Stimulated activated naive CD8-positive, alpha-beta T cell treated with anti-CD3 and anti-CD28 coated beads, Interleukin-15, amount 100 ng/mL, for 72 hours (primary cell): ENCODE measurements at regions not wholly inside any gene's neighbourhood (a gene's known extent, or its start where the extent isn't known, plus 50 kb on each side); places are given as distances from the start of the nearest gene placed in this dataset.

Source experiments
- ATAC-seq: fragments of 150-1000 bp; cut with Tn5 transposase; 2 replicates; pipeline ENCODE4 v1.10.0; 2021; ENCODE audit warnings: mild to moderate bottlenecking, moderate library complexity
- DNase-seq, 2 donors: peaks; one replicate each; pipeline ENCODE4 v3.0.0; 2021 to 2022
- H3K27ac Mint-ChIP-seq, 2 donors: one replicate each; pipeline ENCODE4 v1.8.0; 2022; ENCODE audit warnings: mild to moderate bottlenecking in 2 of 2, mixed read lengths in 2 of 2, moderate library complexity in 2 of 2
- H3K27me3 Mint-ChIP-seq: one replicate; pipeline ENCODE4 v1.8.0; 2022; ENCODE audit warnings: mixed read lengths
- H3K4me1 Mint-ChIP-seq: one replicate; pipeline ENCODE4 v1.8.0; 2022; ENCODE audit warnings: mild to moderate bottlenecking, mixed read lengths
- H3K4me3 Mint-ChIP-seq, 2 donors: one replicate each; pipeline ENCODE4 v1.8.0; 2022; ENCODE audit warnings: mild to moderate bottlenecking in 2 of 2, mixed read lengths in 2 of 2, moderate library complexity in 1 of 2
- H3K9me3 Mint-ChIP-seq, 2 donors: one replicate each; pipeline ENCODE4 v1.8.0; 2022; ENCODE audit warnings: mixed read lengths in 2 of 2

DNA sequence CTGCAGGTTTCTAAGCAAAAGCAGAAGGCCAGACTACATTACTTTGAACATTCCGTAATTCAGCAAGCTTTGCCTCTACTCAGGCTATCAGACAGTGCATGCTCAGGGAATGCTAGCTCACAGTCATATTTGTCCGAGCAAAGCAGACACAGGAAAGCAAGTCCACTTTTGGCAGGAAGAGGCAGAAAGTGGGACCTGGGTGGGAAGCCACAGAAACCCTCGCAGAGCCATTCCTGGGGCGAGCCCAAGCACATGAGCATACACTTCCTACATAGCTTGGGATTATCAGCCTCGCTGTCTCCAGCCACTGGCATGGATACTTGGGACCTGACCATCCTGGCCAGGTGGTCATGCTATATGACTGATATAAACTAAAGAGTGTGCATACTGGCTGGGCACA lies 113.3 kb downstream of the TRIM29 start:
- DNase-seq (no peak), ATAC-seq (no peak)
- Mint-ChIP-seq H3K27me3 (peaks cover 24% of the 10 kb centered on the region), H3K9me3 (no peaks in the 10 kb centered on the region), H3K4me1 (no peaks in the 10 kb centered on the region), H3K27ac (no peak overlapping the region), H3K4me3 (no peak overlapping the region)

DNA sequence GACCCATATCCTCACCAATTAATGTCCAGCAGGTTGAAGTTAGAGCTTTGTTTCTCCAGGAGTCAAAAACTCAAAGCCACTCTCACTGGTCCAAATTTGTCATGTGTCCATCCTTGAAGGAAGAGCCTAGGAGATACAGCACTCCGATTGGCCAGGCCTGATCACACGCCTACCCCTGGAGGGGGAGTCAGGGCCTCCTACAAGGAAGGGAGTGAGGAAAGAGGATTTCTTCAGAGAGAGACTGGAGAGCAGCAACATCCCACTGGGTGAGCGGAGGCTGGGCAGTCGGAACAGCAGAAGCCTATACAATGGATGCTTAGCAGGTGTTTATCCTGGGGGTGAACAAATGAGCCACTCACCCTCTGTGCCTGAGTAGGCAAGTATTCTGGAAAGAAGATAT lies 113.9 kb downstream of the TRIM29 start:
- Mint-ChIP-seq H3K9me3 (no peaks in the 10 kb centered on the region), H3K27ac (no peak overlapping the region), H3K4me1 (no peaks in the 10 kb centered on the region), H3K27me3 (peaks cover 18% of the 10 kb centered on the region), H3K4me3 (no peak overlapping the region)
- no peak for ATAC-seq
- DNase-seq, result no peak

DNA sequence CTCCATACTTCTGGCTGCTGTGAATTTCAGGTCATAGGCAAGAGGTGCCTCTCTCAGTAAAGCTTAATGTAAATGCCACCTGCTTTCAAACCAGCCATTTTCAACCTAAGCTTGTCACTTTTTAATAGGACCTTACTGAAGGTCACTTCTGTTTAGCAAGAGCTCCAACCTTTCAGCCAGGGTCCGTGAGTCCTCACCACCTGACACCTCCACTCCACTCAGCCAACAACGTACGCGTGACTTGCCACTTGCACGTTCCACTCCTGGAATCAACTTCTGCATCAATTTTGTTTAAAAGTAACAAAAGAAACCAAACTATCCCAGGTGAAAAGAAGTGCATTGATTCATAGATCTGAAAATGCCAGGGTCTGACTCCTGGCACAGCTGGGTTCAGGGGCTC lies 114.4 kb downstream of the TRIM29 start:
- Mint-ChIP-seq H3K27ac (no peak overlapping the region), H3K4me3 (no peak overlapping the region), H3K4me1 (no peaks in the 10 kb centered on the region), H3K9me3 (no peaks in the 10 kb centered on the region), H3K27me3 (peaks cover 13% of the 10 kb centered on the region)
- no peak for DNase-seq
- ATAC-seq, result no peak

DNA sequence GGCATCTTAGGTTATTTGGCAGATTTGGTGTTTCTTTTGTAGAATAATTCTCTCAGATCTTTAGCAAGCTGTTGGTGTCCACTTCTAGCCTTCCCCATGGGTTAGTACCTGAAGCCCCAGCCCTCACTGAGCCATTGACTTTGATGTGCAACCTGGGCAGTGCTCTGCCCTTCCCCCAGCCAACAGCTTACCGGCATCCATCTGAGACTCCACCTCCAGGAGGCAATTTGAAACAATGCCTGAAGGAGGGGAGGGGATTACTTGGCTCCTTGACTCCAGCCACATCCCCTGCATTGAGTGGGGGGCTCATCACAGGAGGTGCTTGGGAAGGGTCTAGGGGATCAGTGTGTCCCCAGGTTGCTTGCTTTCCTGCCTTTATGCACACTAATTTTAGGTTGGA lies 114.8 kb downstream of the TRIM29 start:
- ATAC-seq, result no peak
- H3K27ac Mint-ChIP-seq, result peak overlapping the region in 1 of 2 donors; percentile 66
- no peak for DNase-seq
- H3K27me3 Mint-ChIP-seq, result peaks cover 12% of the 10 kb centered on the region
- H3K9me3 Mint-ChIP-seq, result no peaks in the 10 kb centered on the region
- H3K4me1 Mint-ChIP-seq, result no peaks in the 10 kb centered on the region
- H3K4me3 Mint-ChIP-seq, result no peak overlapping the region

DNA sequence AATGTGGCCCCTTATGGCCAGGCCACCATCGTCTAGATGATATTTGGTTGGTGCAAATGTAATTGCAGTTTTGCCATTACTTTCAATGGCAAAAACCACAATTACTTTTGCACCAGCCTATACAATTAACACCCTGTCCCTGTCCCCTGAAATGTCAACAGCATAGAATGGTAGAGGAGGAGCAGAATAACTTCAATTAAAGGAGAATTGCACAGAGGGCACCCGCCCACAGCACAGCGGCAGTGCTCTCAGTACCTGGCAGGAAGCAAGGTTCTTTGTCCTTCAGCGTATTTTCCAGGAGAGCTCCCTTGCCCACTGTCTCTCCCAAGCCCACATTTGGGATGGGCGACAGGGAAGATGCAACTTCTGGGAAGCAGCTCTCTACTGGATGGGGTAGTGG lies 115.3 kb downstream of the TRIM29 start:
- H3K4me1 Mint-ChIP-seq, result no peaks in the 10 kb centered on the region
- no peak for ATAC-seq
- peaks cover 17% of the 10 kb centered on the region for H3K27me3 Mint-ChIP-seq
- no peak for DNase-seq
- no peak overlapping the region for H3K4me3 Mint-ChIP-seq
- no peaks in the 10 kb centered on the region for H3K9me3 Mint-ChIP-seq
- H3K27ac Mint-ChIP-seq, result no peak overlapping the region

DNA sequence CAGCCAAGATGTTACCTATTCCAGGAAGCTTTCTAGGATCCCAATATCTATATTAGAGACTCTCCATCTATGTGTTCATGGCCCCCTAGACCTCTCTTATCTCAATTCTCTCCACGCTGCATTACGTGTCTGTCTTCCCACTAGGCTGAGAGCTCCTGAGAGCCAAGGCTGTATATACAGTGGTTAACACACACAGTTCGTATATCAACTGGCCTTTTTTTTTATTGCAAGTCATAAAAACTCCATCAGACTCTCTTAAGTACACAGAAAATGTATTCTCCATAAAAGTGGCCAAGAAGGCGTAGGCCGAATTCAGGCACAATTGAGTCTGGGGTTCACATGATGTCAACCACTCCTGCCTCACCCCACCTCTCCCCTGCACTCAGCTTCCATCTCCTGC lies 115.9 kb downstream of the TRIM29 start:
- Mint-ChIP-seq H3K4me1 (no peaks in the 10 kb centered on the region), H3K27me3 (peaks cover 23% of the 10 kb centered on the region), H3K9me3 (no peaks in the 10 kb centered on the region), H3K4me3 (no peak overlapping the region), H3K27ac (no peak overlapping the region)
- ATAC-seq, result no peak
- DNase-seq, result no peak

DNA sequence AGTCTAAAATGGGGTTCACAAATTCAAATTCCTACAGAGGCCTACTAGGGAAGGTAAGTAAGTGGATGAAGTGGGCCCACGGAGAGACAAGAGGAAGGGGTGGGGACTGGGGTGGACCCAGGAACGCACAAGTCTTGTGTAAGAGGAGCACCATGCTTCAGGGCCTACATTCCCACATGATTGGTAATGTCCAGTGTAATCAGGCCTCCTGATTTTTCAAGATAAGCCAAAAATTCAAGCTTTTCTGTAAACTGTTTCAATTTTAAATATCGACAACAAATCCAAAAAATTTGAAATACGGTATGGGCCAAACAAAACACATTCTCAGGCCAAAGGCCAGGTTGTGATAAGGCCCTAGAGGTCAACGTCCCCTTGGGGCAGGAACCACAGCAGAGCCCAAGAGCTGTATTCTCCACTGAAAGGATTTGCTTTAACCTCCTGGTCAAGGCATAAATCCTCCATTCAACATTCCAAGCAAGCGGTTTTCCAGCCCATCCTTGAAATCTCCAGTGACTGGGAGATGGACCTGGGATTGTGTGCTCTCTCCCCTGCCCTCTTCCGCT lies 116.4 kb downstream of the TRIM29 start:
- no peak overlapping the region for H3K27ac Mint-ChIP-seq
- no peak overlapping the region for H3K4me3 Mint-ChIP-seq
- H3K9me3 Mint-ChIP-seq, result no peaks in the 10 kb centered on the region
- no peaks in the 10 kb centered on the region for H3K4me1 Mint-ChIP-seq
- no peak for DNase-seq
- H3K27me3 Mint-ChIP-seq, result peaks cover 28% of the 10 kb centered on the region
- no peak for ATAC-seq

DNA sequence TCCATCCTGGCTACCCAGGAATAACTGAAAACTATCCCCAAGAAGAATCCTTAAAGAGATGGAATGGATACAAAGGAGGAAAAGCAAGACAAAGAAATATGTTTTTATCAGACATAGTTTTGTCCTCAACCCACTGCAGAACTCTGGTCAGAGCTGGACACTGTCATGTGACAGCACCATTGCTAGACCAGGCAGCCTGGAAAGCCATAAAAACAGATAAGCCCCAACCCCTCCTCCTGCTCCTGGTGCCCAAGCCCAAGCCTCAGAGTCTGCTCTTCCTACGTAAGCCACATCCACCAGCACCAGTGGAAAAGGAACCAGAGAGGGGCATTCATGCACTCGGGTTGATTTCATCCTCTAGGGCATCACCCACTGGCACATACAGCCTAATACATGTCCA lies 116.9 kb downstream of the TRIM29 start:
- no peak overlapping the region for H3K27ac Mint-ChIP-seq
- no peak overlapping the region for H3K4me3 Mint-ChIP-seq
- no peaks in the 10 kb centered on the region for H3K4me1 Mint-ChIP-seq
- ATAC-seq (no peak), DNase-seq (no peak)
- no peaks in the 10 kb centered on the region for H3K9me3 Mint-ChIP-seq
- peaks cover 33% of the 10 kb centered on the region for H3K27me3 Mint-ChIP-seq

DNA sequence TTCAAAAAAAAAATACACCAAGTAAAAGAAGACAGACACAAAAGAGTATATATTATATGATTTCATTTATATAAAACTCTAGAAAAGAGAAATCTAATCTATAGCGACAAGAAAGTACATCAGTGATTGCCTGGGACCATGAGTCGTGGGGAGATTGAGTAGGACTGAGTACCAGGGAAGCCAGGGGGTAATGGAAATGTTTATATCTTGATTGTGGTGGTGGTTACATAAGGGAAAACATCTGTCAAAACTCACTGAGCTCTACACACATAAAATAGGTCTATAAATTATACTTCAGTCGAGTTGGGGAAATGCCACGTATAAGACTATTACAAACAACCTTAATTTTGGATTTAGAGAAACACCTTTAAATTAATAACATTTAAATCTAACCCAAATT lies 117.4 kb downstream of the TRIM29 start:
- Mint-ChIP-seq H3K4me3 (no peak overlapping the region), H3K4me1 (no peaks in the 10 kb centered on the region), H3K27ac (no peak overlapping the region), H3K9me3 (no peaks in the 10 kb centered on the region), H3K27me3 (peaks cover 38% of the 10 kb centered on the region)
- DNase-seq (no peak), ATAC-seq (no peak)

DNA sequence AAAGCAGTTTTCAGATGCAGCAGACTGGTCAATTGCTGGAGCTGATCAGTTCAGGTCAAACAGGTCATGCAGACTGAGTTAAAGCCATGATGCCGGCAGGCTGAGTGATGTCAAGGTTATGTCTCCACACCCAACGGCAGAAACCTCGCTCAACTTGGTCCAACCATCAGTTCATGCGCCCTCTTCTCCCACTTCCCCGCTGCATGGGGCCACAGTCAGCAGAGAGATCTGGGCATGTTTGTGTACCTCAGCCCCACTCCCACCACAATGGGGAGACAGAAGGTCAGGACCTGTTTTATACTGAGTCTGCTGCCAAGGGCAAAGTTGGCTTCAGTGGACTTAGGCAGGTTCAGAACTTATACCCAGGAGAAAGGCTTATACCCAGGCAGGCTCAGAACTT lies 118.7 kb downstream of the TRIM29 start:
- no peak for DNase-seq
- H3K4me3 Mint-ChIP-seq, result no peak overlapping the region
- H3K27me3 Mint-ChIP-seq, result peaks cover 51% of the 10 kb centered on the region
- no peaks in the 10 kb centered on the region for H3K4me1 Mint-ChIP-seq
- ATAC-seq, result no peak
- no peak overlapping the region for H3K27ac Mint-ChIP-seq
- no peaks in the 10 kb centered on the region for H3K9me3 Mint-ChIP-seq

DNA sequence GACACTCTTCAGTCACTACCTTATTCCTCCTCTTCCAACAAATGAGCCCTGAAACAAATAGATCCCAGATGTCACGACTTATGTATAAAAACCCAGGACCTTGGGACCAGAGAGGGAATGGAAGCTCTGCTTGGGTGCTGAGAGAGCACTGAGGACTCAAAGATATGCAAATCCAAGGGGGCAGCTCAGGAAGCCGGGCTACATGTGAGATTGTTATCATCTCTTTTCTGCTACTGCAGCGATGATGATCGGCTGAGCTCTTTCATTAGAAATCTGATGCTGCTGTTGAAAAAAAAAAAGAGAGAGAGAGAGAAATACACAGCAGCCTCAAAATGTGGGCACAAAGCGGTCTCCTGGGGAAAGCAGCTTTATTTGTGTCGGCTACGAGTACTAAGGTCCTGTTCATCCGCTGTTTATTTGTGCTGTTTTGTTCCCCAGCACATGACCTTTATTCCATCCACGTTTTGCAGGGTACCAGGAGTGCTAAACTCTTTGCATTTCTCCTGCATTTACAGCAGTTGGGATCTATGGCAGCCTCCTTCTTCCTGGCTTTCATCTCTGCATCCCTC lies 120.2 kb downstream of the TRIM29 start:
- H3K27me3 Mint-ChIP-seq, result peaks cover 46% of the 10 kb centered on the region
- no peak overlapping the region for H3K4me3 Mint-ChIP-seq
- no peaks in the 10 kb centered on the region for H3K9me3 Mint-ChIP-seq
- no peaks in the 10 kb centered on the region for H3K4me1 Mint-ChIP-seq
- H3K27ac Mint-ChIP-seq, result no peak overlapping the region
- no peak for ATAC-seq
- no peak for DNase-seq

DNA sequence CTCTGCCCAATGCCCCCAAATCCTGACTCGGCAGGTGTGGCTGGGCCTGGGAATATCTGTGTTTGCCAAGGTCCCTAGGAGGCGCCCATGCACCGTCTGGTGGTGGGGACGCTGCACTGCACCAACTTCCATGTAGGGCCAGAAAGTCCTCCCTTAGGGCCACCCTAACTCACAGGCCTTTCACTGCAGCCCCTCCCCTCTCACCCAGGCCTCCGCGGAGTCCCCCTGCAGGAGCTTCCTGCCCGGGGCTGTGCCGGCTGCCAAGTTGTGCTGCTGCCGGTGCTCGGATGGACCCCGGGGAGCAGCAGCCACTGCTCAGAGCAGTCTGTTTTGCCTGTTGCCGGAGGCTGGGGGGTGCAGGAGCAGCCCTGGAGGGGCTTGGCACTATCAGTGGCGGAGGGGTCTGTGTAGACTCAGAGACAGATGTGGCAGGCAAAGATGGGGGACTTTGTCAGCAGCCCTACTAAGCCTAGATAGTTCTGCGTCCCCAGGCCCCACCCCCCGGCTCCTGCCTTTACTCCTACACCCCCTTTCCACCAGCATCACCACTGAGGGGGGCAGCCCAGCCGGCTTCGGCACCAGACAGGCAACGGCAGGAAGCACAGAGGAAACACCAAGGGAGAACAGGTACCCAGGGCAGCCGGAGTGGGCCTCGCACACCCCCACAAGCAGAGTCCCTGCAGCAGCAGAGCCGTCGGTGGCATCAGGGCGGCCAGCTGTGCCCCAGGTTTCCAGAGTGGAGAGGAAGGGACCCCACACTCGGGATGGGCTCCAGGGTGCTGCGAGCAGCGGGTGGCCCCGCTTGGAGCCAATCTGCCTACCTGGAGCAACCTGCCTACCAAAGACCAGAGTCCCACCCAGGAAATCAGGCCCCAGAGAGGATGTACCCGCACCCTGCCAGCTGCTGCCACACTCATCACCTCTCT lies 124.3 kb downstream of the TRIM29 start:
- H3K27ac Mint-ChIP-seq, result no peak overlapping the region
- H3K9me3 Mint-ChIP-seq, result no peaks in the 10 kb centered on the region
- ATAC-seq, result peak; percentile 55
- H3K4me1 Mint-ChIP-seq, result no peaks in the 10 kb centered on the region
- H3K27me3 Mint-ChIP-seq, result peaks cover 75% of the 10 kb centered on the region
- H3K4me3 Mint-ChIP-seq, result no peak overlapping the region
- no peak for DNase-seq

DNA sequence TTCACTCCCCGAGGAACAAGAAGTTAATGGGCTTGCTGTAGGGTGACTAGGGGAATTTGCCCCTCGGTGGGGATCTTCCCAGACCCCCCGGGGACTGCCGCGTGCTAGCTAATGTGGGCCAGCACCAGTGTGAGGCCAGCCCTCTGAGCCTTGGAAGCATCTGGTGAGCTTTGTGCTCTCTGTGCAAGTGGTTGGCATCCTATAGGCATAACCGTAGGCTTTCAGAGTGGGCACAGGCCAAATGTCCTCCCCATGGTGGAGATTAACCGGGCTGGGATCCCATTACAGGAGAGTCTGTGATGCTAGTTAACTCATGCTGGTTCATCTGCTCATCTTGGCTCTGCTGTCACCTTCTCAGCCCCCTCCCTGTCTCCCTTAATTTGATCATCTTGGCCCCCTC lies 125.7 kb downstream of the TRIM29 start:
- peaks cover 68% of the 10 kb centered on the region for H3K27me3 Mint-ChIP-seq
- no peak overlapping the region for H3K27ac Mint-ChIP-seq
- no peaks in the 10 kb centered on the region for H3K4me1 Mint-ChIP-seq
- DNase-seq, result no peak
- H3K9me3 Mint-ChIP-seq, result no peaks in the 10 kb centered on the region
- ATAC-seq, result no peak
- no peak overlapping the region for H3K4me3 Mint-ChIP-seq

DNA sequence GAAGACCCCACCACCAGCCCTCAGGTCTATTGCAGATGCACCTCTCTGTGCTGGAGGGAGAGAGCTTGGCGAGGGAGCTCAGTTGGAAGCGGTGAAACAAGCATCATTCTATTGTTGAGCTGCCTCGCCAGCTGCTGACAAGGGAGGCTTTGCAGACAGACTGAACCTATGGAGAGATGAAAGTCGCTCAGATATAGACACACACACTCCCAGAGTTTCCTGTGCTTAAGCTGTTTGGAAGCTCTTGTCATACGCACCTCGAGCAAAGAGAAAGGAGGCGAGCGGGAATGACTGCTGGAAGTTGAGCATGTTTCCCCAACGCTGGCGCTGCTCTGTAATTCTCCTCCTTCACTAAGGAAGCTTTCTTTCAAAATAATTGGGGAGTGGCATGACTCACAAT lies 126.1 kb downstream of the TRIM29 start:
- DNase-seq (no peak), ATAC-seq (no peak)
- no peaks in the 10 kb centered on the region for H3K4me1 Mint-ChIP-seq
- no peak overlapping the region for H3K27ac Mint-ChIP-seq
- no peaks in the 10 kb centered on the region for H3K9me3 Mint-ChIP-seq
- H3K4me3 Mint-ChIP-seq, result no peak overlapping the region
- peaks cover 64% of the 10 kb centered on the region for H3K27me3 Mint-ChIP-seq

DNA sequence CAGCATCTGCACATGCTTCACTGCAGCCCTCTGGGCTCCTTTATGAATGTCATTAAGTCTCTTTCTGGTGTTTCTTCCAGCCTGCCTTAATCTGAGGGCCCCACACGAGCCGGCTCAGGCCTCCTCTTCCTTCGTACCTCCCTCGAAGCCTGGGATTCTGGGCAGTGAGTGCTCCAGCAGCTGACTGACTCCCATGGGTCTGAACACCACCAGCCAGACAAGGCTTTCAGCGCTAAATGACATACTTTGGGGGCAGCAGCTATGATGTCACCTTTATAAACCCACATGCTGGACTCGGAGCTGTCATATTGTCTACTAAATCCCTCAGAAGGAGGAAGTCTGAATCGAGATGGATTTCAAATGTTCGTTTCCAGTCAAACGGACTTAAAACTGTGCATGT lies 127.1 kb downstream of the TRIM29 start:
- no peak overlapping the region for H3K4me3 Mint-ChIP-seq
- peak overlapping the region in 1 of 2 donors; percentile 71 for H3K27ac Mint-ChIP-seq
- ATAC-seq (no peak), DNase-seq (no peak)
- no peaks in the 10 kb centered on the region for H3K9me3 Mint-ChIP-seq
- no peaks in the 10 kb centered on the region for H3K4me1 Mint-ChIP-seq
- peaks cover 53% of the 10 kb centered on the region for H3K27me3 Mint-ChIP-seq

DNA sequence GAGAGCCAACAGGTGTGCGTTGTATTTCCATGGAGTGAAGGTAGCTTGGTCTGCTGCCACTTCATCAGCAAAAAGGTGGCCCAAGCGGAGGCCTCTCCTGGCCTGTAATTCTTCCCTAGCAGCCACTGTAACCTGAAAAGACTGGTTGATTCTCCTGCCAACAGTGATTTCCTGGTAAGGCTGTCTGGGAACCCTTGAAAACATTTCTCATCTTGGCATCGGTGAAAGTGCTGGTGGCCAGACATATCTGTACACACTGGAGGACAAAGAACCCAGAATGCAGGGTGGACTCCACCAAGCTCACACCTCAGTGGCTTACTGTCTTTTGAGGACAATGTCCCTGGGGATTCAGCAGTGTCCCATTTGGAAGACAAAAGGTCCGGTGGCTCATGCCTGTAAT lies 128.0 kb downstream of the TRIM29 start:
- no peak overlapping the region for H3K27ac Mint-ChIP-seq
- H3K9me3 Mint-ChIP-seq, result no peaks in the 10 kb centered on the region
- no peak for DNase-seq
- no peak overlapping the region for H3K4me3 Mint-ChIP-seq
- no peaks in the 10 kb centered on the region for H3K4me1 Mint-ChIP-seq
- H3K27me3 Mint-ChIP-seq, result peaks cover 45% of the 10 kb centered on the region
- ATAC-seq, result no peak
